SKM-1 treated with dmso at 0.1 percent for 144 hours (cell line): ENCODE measurements at regions not wholly inside any gene's neighbourhood (a gene's known extent, or its start where the extent isn't known, plus 50 kb on each side); places are given as distances from the start of the nearest gene placed in this dataset.

ENCODE experiments used
- DNase-seq: peaks from one replicate; lab custom pipeline; 2025; ENCODE audit not compliant: unreplicated experiment; lab: John Stamatoyannopoulos, UW

GRCh38 chr13:28548468-28548867, 53.5 kb upstream of the FLT1 start:
- DNase-seq = no peak

- DNase-seq = no peak
Measured at GRCh38 chr13:28545583-28546333, 50.8 kb upstream of the FLT1 start.
